Osteocyte (in vitro differentiated cells): ENCODE measurements at regions not wholly inside any gene's neighbourhood (a gene's known extent, or its start where the extent isn't known, plus 50 kb on each side); places are given as distances from the start of the nearest gene placed in this dataset.

Experiments
- DNase-seq: peaks from one replicate; pipeline ENCODE4 v3.0.0; 2021; ENCODE audit warnings: mixed read lengths; ENCODE audit not compliant: unreplicated experiment; ENCODE audit errors: extremely low spot score
- H3K27ac Mint-ChIP-seq: one replicate; pipeline ENCODE4 v1.8.0; 2021; ENCODE audit warnings: mild to moderate bottlenecking, mixed read lengths; ENCODE audit not compliant: unreplicated experiment
- H3K27me3 Mint-ChIP-seq: one replicate; pipeline ENCODE4 v1.8.0; 2021; ENCODE audit warnings: mixed read lengths; ENCODE audit not compliant: unreplicated experiment
- H3K36me3 Mint-ChIP-seq: one replicate; pipeline ENCODE4 v1.8.0; 2021; ENCODE audit warnings: mixed read lengths; ENCODE audit not compliant: unreplicated experiment
- H3K4me1 Mint-ChIP-seq: one replicate; pipeline ENCODE4 v1.8.0; 2021; ENCODE audit warnings: mixed read lengths; ENCODE audit not compliant: unreplicated experiment
- H3K4me3 Mint-ChIP-seq: one replicate; pipeline ENCODE4 v1.8.0; 2021; ENCODE audit warnings: mild to moderate bottlenecking, moderate library complexity, mixed read lengths; ENCODE audit not compliant: unreplicated experiment
- H3K9me3 Mint-ChIP-seq: one replicate; pipeline ENCODE4 v1.8.0; 2021; ENCODE audit warnings: mixed read lengths; ENCODE audit not compliant: unreplicated experiment
- CTCF ChIP-seq: fragments of 200-600 bp; sonication (generic); IDR thresholded peaks from 2 replicates; pipeline ENCODE4 v1.5.0; 2021; ENCODE audit warnings: antibody characterized with exemption, mild to moderate bottlenecking, moderate library complexity

- Mint-ChIP-seq H3K27me3 (no peaks in the 10 kb centered on the region), H3K4me1 (peaks cover 40% of the 10 kb centered on the region), H3K36me3 (no peaks in the 10 kb centered on the region), H3K9me3 (no peaks in the 10 kb centered on the region), H3K4me3 (peak overlapping the region; percentile 61), H3K27ac (peak overlapping the region; percentile 96)
- TF ChIP-seq CTCF = no peak
- no peak for DNase-seq
Observed at GRCh38 chr13:75195495-75196146, 286.3 kb downstream of the TBC1D4 start.

GRCh38 chr13:75194717-75195462 lies 287.1 kb downstream of the TBC1D4 start:
- H3K36me3 Mint-ChIP-seq = no peaks in the 10 kb centered on the region
- peaks cover 40% of the 10 kb centered on the region for H3K4me1 Mint-ChIP-seq

GRCh38 chr13:75186379-75186778 lies 295.6 kb downstream of the TBC1D4 start:
- Mint-ChIP-seq H3K27ac (peak overlapping the region; percentile 1), H3K4me3 (no peak overlapping the region), H3K4me1 (peaks cover 27% of the 10 kb centered on the region), H3K9me3 (peaks cover 11% of the 10 kb centered on the region), H3K36me3 (peaks cover 5% of the 10 kb centered on the region), H3K27me3 (no peaks in the 10 kb centered on the region)
- TF ChIP-seq CTCF = no peak
- DNase-seq = no peak

More at GRCh38 chr13:75194717-75195462, 287.1 kb downstream of the TBC1D4 start:
- no peaks in the 10 kb centered on the region for H3K27me3 Mint-ChIP-seq
- no peak overlapping the region for H3K4me3 Mint-ChIP-seq
- DNase-seq = no peak
- no peak for TF ChIP-seq CTCF
- no peaks in the 10 kb centered on the region for H3K9me3 Mint-ChIP-seq
- peak overlapping the region; percentile 96 for H3K27ac Mint-ChIP-seq

- Mint-ChIP-seq H3K4me1 (peaks cover 48% of the 10 kb centered on the region), H3K27me3 (no peaks in the 10 kb centered on the region), H3K4me3 (no peak overlapping the region), H3K36me3 (peaks cover 5% of the 10 kb centered on the region), H3K27ac (peak overlapping the region; percentile 21), H3K9me3 (peaks cover 15% of the 10 kb centered on the region)
- no peak for TF ChIP-seq CTCF
- DNase-seq = no peak
Observed at GRCh38 chr13:75181906-75182305, 300.1 kb downstream of the TBC1D4 start.

GRCh38 chr13:75180805-75181455 lies 301.0 kb downstream of the TBC1D4 start:
- Mint-ChIP-seq H3K27ac (peak overlapping the region; percentile 42), H3K4me1 (peaks cover 39% of the 10 kb centered on the region), H3K27me3 (no peaks in the 10 kb centered on the region), H3K9me3 (peaks cover 15% of the 10 kb centered on the region), H3K4me3 (no peak overlapping the region), H3K36me3 (peaks cover 5% of the 10 kb centered on the region)
- TF ChIP-seq CTCF = no peak
- DNase-seq = no peak
